Posterior cingulate gyrus (tissue), 11 donors: ENCODE measurements at regions not wholly inside any gene's neighbourhood (a gene's known extent, or its start where the extent isn't known, plus 50 kb on each side); places are given as distances from the start of the nearest gene placed in this dataset.

Experiments used
- DNase-seq, 10 donors: peaks; one replicate each; pipeline versions ENCODE4 v3.0.0 to v3.0.0-alpha.2; 2020 to 2021; ENCODE audit warnings: mixed read lengths in 3 of 10
- intact Hi-C: fragments of 100-400 bp; cut with DNase I; formaldehyde crosslinking; loops from one replicate; pipeline ENCODE4 v1.15.1; 2023

GRCh38 chr1:218948446-218948845 lies 225.2 kb upstream of the LYPLAL1 start:
- intact Hi-C loops = no loop called here
- no peak for DNase-seq

GRCh38 chr1:218953386-218953785 lies 220.3 kb upstream of the LYPLAL1 start:
- no peak for DNase-seq
- intact Hi-C loops = no loop called here

DNA sequence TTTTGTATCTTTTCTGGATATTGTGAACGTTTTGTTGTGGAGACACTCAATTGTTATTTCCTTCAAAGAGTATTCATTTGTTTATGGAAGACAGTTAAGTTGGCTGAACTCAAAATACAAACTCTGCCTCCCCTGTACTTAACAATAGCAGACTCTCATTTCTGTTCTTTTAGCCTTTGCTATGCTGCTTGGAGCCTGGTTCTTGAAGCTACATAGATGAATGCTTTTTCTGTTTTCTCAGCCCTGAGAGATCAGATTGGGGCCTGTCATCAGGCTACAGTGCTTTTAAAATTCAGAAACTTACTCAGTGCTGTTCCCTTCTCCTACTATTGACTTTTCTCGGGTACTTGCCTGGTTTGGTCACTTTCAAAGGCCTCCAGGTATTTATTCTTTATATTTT lies 215.7 kb upstream of the LYPLAL1 start:
- intact Hi-C loops = no loop called here
- no peak for DNase-seq

DNA sequence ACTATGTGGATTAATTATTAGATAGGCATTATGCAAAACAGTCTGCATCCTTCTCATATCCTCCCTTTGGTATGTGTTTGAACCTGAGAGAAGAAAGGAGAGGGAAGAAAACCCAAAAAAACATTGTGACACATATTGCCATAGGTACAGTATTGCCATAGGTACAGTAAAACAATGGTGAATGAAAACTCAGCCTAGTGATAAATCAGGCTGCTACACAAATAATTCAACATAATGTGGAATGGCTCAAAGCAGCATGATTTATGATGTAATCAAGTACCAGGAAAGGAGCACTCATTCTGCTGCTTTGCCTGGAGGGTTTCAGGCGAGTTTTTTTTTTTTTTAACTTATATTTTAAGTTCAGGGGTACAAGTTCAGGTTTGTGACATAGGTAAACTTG lies 213.9 kb upstream of the LYPLAL1 start:
- intact Hi-C loops = no loop called here
- DNase-seq = no peak

DNA sequence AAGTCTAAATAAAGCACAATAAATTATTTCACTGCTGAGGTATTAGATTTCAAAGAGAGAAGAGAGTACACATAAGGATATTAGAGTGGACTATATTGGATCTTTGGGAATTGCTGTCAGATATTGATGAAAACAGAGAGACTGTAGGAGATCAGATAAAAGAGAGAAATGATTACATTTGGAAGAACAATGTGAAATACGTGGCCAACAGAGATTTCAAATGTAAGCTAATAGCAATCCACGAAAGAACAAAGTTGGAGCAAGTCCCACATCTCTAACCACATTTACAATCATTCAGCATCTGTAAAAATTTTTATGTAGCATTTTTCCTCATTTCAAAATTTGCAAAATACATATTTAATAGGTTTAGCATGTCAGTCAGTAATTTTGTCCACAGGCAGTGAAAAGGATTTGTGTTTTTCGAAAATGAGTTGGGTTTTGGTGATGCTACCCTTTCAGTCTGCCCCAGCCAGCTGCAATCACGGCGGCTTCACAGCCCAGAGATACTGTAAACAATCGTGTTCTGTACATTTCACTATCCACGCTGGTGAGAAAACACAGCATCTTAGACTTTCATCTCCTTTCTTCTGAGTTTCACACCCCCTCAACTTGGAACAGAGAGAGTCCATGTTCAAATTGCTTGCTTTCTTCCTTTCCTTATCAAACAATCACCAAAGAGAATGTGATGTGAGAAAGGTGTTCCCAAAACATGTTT lies 209.1 kb upstream of the LYPLAL1 start:
- intact Hi-C loops = no loop called here
- no peak for DNase-seq

DNA sequence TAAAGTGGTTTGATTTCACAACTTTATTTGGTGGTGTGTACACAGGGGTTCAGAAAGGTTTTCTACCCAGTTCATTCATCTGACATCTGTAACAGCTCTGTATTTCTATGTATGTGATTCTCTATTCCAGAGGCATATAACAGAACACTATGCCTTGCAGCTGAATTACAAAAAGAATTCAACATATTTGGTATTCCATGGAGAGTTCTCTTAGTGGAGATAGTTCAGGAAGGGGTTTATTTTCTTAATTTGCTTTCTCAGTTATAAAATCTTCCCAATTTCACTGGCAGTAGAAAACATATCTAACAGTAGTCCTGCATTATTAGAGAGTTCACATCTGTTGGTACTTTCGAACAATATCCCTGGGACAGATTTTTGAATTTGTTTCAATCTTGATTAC lies 207.9 kb upstream of the LYPLAL1 start:
- intact Hi-C loops = no loop called here
- no peak for DNase-seq

GRCh38 chr1:218967254-218967653 lies 206.4 kb upstream of the LYPLAL1 start:
- DNase-seq = no peak
- intact Hi-C loops = no loop called here

- intact Hi-C loops = no loop called here
Measured at GRCh38 chr1:218967836-218968235, 205.8 kb upstream of the LYPLAL1 start.

DNA sequence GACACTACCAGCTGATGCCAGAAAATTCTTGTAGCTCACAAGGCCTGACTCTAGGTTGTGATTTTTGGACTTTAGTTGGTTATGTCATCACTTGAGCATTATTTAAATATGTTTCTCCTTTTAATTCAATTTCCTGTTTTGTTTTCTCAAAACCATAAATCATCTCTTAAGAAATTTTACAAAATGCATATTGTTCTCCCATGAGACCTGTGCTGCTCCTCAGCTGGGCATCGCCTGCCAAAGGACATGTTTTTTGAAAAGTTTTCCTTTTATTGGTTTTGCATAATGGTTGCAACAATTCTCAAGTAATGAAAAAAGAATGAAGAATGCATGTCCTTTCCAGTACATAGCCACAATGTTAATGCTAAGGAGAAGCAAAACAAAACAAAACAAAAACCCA lies 204.7 kb upstream of the LYPLAL1 start:
- intact Hi-C loops = no loop called here
- no peak for DNase-seq

More at GRCh38 chr1:218967836-218968235, 205.8 kb upstream of the LYPLAL1 start:
- DNase-seq = no peak

DNA sequence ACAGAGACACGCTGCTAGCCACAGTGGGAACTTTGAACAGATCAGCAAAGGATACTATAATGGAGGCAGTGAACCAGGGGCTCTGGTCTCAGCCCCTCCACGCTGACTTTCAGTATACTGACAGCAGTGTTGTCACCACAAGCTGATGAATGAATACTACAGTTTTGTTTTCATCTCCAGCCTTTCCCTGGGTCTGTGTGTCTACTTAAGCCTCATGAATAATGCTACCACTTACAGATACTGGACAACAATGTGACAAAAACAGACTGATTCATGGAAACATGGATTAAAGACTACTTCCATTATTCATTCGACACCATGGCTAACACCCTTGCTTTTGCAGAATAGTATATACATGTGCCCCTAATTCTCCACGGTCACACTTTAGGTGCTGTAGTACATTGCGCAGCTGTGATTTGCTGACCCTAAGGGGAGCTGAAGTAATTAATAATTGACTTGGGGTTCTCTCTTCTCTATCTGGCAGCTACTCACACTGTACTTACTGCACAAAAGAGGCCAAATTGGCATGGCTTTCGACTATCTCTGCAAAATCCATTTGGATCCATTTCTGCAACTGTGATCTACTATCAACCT lies 203.2 kb upstream of the LYPLAL1 start:
- intact Hi-C loops = no loop called here
- no peak for DNase-seq

DNA sequence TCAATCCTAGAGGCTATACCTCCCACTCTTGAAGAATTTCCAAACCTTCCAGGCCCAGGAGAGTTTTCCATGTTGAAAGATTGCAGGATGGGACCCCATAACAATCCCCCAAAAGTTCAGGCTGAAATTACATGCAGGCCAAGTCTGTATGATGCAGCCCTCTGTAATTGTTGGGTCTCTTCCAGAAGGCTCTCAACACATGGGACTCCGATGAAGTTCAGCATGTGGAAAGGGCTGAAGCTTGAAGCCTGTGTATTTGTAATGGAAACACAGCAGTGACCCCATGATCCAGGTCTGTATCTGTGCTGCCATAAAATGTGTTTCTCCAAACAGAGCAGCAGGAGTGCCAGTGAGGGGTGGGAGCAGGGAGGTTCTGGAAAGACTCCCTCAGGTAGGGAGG lies 202.5 kb upstream of the LYPLAL1 start:
- intact Hi-C loops = no loop called here
- no peak for DNase-seq

- no peak for DNase-seq
- intact Hi-C loops = no loop called here
Measured at GRCh38 chr1:218980881-218981280, 192.8 kb upstream of the LYPLAL1 start.

DNA sequence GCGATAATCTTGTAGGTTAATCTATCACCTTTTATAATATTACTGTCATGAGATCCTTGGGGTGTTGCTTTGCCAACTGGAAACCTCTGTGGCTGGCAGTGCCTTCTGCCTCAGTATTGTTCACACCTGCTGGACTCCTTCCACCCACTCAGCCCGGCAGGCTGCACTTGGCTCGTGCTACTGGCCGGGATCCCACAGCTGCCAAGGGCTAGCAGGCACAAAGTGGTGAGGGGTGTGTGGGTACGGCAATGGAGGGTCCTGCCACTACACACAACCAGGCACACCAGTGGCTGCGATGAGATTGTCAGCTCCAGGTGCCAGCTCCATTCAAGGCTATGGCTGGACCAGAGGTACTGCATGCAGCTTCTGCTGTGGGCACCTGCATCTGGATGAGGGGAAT lies 191.2 kb upstream of the LYPLAL1 start:
- intact Hi-C loops = no loop called here
- DNase-seq = peak in 2 of 10 donors; percentile 49 to 52

GRCh38 chr1:218983433-218983832 lies 190.2 kb upstream of the LYPLAL1 start:
- no peak for DNase-seq
- intact Hi-C loops = no loop called here

DNA sequence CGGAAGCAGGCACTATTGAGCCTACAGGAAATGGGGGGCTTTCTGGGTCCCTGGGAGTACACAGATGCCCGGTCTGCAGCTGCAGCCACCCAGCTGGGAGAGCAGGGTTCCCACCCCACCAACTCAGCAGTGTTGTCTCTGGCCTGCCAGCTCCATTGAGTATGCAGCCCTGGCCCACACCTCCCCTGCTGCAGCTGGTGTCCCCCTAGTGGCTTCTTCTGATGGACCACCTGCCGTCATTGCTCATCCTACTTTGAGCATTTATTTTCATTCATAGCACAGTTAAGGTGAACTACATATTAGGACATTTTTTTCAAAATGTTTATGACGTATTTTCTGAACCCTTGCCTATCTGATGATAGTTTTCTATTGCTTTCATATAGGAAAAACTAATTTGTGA lies 189.8 kb upstream of the LYPLAL1 start:
- intact Hi-C loops = no loop called here
- no peak for DNase-seq

DNA sequence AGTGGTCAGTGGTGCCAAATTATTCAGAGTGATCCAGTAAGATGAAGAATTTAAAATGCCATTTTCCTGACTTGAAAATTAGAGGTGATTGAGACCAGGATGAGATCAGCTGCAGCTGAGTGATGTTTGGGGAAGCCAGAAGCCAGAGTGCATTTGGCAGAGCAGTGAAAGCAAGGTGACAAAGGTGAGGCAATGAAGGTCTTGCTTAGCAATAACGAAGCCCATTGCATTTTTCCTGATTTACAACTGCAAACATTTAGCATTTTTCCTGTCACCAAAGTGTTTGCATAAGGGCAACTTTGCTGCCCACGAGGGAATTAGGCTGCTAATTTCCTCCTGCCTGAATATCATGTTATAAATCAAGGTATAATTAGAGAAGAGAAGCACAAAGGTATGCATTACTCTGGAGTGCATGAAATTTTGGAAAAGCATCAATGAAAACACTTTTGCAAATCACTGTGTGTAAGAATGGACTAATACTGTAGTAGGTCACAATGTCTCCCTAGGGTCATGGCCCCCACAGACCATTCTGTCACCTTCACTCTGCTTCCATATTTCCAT lies 188.2 kb upstream of the LYPLAL1 start:
- intact Hi-C loops = no loop called here
- no peak for DNase-seq

GRCh38 chr1:218986816-218987215 lies 186.9 kb upstream of the LYPLAL1 start:
- intact Hi-C loops = no loop called here
- DNase-seq = no peak

- intact Hi-C loops = no loop called here
- peak in 1 of 10 donors; percentile 72 for DNase-seq
Measured at GRCh38 chr1:218990019-218990418, 183.7 kb upstream of the LYPLAL1 start.

DNA sequence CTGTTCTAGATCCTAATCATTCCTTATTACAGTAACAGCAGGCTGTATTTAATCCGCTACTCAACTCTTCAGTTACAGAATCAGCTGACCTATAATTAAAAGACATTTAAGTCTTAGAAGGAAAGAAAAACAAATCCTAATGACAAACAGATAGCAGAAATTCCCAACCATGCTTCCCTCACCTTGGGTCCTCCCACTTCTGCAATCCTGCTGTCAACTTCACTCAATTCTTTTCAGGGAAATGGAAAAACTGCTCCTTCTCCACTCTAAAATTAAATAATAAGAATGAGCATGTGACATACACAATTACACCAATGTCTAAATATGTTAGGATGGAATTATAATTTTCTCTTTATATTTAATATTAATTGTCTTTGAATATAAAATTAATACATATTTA lies 182.6 kb upstream of the LYPLAL1 start:
- DNase-seq = no peak
- intact Hi-C loops = no loop called here

- intact Hi-C loops = no loop called here
- no peak for DNase-seq
Measured at GRCh38 chr1:218994615-218995014, 179.1 kb upstream of the LYPLAL1 start.

- intact Hi-C loops = no loop called here
- no peak for DNase-seq
Measured at GRCh38 chr1:218995091-218995665, 178.5 kb upstream of the LYPLAL1 start.

- DNase-seq = no peak
- intact Hi-C loops = no loop called here
Measured at GRCh38 chr1:218996362-218996761, 177.3 kb upstream of the LYPLAL1 start.
